Pancreas (tissue), 10 donors: ENCODE measurements at regions not wholly inside any gene's neighbourhood (a gene's known extent, or its start where the extent isn't known, plus 50 kb on each side); places are given as distances from the start of the nearest gene placed in this dataset.

Experiments used
- ATAC-seq, 4 donors: fragments of 200-7000 bp; cut with Tn5 transposase; one replicate each; pipeline versions ENCODE4 v1.8.0 to v1.9.1; 2020; ENCODE audit warnings: mild to moderate bottlenecking in 4 of 4, moderate library complexity in 4 of 4
- DNase-seq, 6 donors: peaks; one replicate each; pipeline ENCODE4 v3.0.0-alpha.2; 2020
- FAIRE-seq: peaks from 2 replicates; lab custom pipeline; 2012; peaks lifted over from hg19 to GRCh38; lab: Jason Lieb, UNC
- H3K27ac ChIP-seq, 4 donors: fragments of 200-600 bp; sonication (generic); 1 replicate in 3 of 4; 2 replicates in 1 of 4; pipeline versions ENCODE4 v1.5.0 to v1.8.0; 2020
- H3K27me3 ChIP-seq, 4 donors: fragments of 200-600 bp; one replicate each; pipeline ENCODE4 v1.8.0; 2021
- H3K36me3 ChIP-seq, 3 donors: fragments of 200-600 bp; sonication (generic) in 1 of 3; one replicate each; pipeline versions ENCODE4 v1.5.0 to v1.8.0; 2020 to 2021
- H3K4me1 ChIP-seq, 3 donors: fragments of 200-600 bp; one replicate each; pipeline ENCODE4 v1.8.0; 2021
- H3K4me3 ChIP-seq, 4 donors: fragments of 200-600 bp; sonication (generic) in 2 of 4; one replicate each; pipeline versions ENCODE4 v1.5.0 to v1.8.0; 2020 to 2021
- H3K9me3 ChIP-seq, 4 donors: fragments of 200-600 bp; one replicate each; pipeline ENCODE4 v1.8.0; 2021
- WGBS, 2 donors: extraction: QIAGEN DNeasy Blood & Tissue Kit; methylation state at CpG; one replicate each; pipeline ENCODE4 v1.1.7; 2013; 5-methylcytosine and 5-hydroxymethylcytosine counted together
- intact Hi-C, 3 donors: fragments of 100-400 bp; cut with DNase I; formaldehyde crosslinking; loops; one replicate each; pipeline versions ENCODE4 v1.11.1 to v1.14.2; 2022
- TF ChIP-seq, protein P1 (sequence below), 4 donors: fragments of 200-600 bp; sonication (generic) in 3 of 4; IDR thresholded peaks; one replicate each; pipeline versions ENCODE4 v1.5.0 to v1.8.0; 2021; ENCODE audit warnings: antibody characterized with exemption in 4 of 4
- donor health status: healthy with polysubstance abuse.
- donor health status: DM: no; HTN: no; CAD: no; lungs with moderate emphysema.
- donor health status: DM: no; HTN: no; CAD: no.
- donor health status: control.
- donor health status: control.
- donor health status: Bipolar disorder and iron deficiency.
- donor health status: DM: yes; HTN: yes; CAD: no.
- donor health status: DM: no; HTN: no; CAD: no.
- donor health status: DM: no; HTN: no; CAD: no.
- donor health status: DM: yes; HTN: yes; CAD: no.

GRCh38 chr18:30501594-30501993 lies 540.9 kb downstream of the DSC3 start:
- no peak for FAIRE-seq
- intact Hi-C loops = no loop called here
- TF ChIP-seq, protein P1, sequence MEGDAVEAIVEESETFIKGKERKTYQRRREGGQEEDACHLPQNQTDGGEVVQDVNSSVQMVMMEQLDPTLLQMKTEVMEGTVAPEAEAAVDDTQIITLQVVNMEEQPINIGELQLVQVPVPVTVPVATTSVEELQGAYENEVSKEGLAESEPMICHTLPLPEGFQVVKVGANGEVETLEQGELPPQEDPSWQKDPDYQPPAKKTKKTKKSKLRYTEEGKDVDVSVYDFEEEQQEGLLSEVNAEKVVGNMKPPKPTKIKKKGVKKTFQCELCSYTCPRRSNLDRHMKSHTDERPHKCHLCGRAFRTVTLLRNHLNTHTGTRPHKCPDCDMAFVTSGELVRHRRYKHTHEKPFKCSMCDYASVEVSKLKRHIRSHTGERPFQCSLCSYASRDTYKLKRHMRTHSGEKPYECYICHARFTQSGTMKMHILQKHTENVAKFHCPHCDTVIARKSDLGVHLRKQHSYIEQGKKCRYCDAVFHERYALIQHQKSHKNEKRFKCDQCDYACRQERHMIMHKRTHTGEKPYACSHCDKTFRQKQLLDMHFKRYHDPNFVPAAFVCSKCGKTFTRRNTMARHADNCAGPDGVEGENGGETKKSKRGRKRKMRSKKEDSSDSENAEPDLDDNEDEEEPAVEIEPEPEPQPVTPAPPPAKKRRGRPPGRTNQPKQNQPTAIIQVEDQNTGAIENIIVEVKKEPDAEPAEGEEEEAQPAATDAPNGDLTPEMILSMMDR (IDR thresholded peaks at IDR 0.05) = no peak

DNA sequence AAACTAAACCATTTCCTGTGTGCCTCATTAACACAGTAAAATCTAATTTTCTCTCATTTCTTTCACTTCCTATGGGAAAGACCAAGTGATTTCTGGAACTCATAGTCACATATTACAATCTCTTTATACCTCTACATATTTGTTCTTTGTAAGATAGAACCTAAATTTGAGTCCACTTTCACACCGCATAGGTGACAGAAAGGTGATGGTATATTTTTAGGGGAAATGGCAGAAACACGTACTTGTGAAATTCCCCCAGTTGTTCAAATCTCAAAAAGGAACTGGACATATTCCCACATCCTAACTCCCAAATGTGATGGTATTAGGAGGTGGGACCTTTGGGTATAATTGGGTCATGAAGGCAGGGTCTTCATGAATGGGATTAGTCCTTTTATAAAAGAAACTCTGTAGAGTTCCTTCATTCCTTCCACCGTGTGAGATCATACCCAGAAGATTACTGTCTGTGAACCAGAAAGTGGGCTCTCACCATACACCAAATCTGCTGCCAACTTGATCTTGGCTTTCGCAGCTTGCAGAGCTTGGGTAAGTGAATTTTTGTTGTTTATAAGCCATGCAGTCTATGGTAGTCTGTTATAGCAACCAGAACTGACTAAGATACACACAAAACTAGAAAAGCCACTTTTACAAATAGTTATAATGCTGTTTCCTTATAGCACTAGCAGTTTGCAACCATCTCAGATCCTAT lies 542.1 kb downstream of the DSC3 start:
- Histone ChIP-seq H3K4me3 (no peak overlapping the region), H3K36me3 (no peaks in the 10 kb centered on the region), H3K27ac (no peak overlapping the region), H3K4me1 (no peaks in the 10 kb centered on the region), H3K27me3 (no peaks in the 10 kb centered on the region), H3K9me3 (no peaks in the 10 kb centered on the region)
- TF ChIP-seq, protein P1 (IDR thresholded peaks at IDR 0.05) = no peak
- intact Hi-C loops = no loop called here
- no peak for ATAC-seq
- no peak for FAIRE-seq
- WGBS, 2 donors = 74 to 82% methylated on average over 4 of the region's 4 CpGs
- no peak for DNase-seq

More at GRCh38 chr18:30501594-30501993, 540.9 kb downstream of the DSC3 start:
- Histone ChIP-seq H3K36me3 (no peaks in the 10 kb centered on the region), H3K9me3 (no peaks in the 10 kb centered on the region), H3K4me3 (no peak overlapping the region), H3K27ac (no peak overlapping the region), H3K4me1 (no peaks in the 10 kb centered on the region), H3K27me3 (no peaks in the 10 kb centered on the region)
- ATAC-seq (no peak), DNase-seq (no peak)
- WGBS, 2 donors = 46 to 61% methylated on average over 3 of the region's 3 CpGs

- no peak for DNase-seq
- Histone ChIP-seq H3K36me3 (no peaks in the 10 kb centered on the region), H3K27ac (no peak overlapping the region), H3K4me3 (no peak overlapping the region), H3K27me3 (no peaks in the 10 kb centered on the region), H3K4me1 (no peaks in the 10 kb centered on the region), H3K9me3 (no peaks in the 10 kb centered on the region)
- TF ChIP-seq, protein P1 (IDR thresholded peaks at IDR 0.05) = no peak
- ATAC-seq = no peak
- intact Hi-C loops = no loop called here
- no peak for FAIRE-seq
- whole genome bisulfite sequencing, 2 donors = 61 to 77% methylated on average over 2 of the region's 2 CpGs
These were observed 542.8 kb downstream of the DSC3 start for GRCh38 chr18:30499721-30500120.

DNA sequence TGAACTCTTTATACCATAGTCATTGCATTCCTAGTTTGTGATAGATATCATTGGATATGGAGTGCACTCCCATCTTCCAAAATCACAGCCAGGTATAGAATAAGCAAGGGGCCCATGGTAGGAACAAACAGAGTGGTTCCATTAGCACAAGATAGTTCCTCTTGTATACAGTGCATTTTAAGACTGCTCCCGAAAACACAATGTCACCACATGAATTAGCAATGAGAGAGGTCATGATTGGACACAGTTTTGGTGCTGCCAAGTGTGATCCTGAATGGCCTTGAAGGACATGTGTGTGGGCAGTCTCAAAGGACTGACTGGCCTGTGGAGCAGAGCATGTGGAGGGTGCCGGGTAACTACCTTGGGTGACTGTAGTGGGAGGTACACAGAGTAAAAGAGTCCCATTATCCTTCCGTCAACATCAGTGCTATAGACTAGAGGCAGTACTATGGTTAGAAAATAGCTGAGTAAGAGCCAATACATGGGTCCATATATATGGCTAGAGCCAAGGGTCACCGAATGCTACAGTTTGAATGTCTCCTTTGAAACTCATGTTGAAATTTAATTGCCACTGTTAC lies 549.9 kb downstream of the DSC3 start:
- H3K4me1 ChIP-seq = no peaks in the 10 kb centered on the region
- TF ChIP-seq, protein P1 (IDR thresholded peaks at IDR 0.05) = no peak
- H3K4me3 ChIP-seq = no peak overlapping the region
- no peaks in the 10 kb centered on the region for H3K27me3 ChIP-seq
- WGBS, 2 donors = 88 to 91% methylated on average over 4 of the region's 4 CpGs
- FAIRE-seq (no peak), ATAC-seq (no peak), DNase-seq (no peak)
- H3K9me3 ChIP-seq = no peaks in the 10 kb centered on the region
- H3K36me3 ChIP-seq = no peaks in the 10 kb centered on the region
- intact Hi-C loops = no loop called here
- no peak overlapping the region for H3K27ac ChIP-seq
